NOMO-1 treated with DMSO at 0.1 percent for 48 hours (cell line): ENCODE measurements at regions not wholly inside any gene's neighbourhood (a gene's known extent, or its start where the extent isn't known, plus 50 kb on each side); places are given as distances from the start of the nearest gene placed in this dataset.

Source experiments
- DNase-seq: peaks from one replicate; lab custom pipeline; 2025; ENCODE audit not compliant: unreplicated experiment; lab: John Stamatoyannopoulos, UW

DNA sequence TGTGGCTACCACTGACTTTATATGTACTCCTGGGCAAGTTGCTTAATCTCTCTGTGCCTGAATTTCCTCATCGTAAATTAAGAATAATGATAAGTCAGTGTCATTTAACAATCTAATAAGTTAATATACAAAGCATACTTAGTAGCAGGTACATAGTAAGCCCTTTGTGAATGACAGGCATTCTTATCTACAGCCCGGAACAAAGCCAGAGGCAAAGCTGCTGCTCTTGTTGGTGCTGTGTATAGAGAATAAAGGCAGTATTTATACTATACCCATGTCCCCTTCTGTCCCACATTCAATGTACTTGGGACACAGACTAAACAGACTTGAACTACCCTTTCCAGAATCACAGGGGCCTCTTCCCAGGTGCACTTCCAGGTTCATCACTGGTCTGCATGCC, 229.7 kb upstream of the NCAM1 start:
- no peak for DNase-seq

DNA sequence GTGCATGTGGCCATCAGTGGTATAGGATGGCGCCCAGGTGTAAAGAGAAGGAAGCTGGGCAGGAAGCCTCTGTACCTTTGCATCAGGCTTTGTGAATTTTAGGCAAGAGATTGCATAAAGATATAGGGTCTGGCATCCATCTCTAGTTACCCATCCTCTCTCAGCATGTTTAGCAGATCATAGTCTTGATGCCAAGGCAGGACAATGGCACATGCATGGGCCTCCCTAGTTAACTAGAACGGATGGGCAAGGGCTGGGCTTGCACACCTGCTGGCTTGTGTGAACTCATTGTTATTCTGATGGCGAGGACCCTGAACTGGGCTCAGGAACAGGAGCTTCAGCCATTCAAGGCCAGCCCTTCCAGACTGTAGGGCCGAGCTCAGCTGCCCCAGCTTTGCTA, 229.2 kb upstream of the NCAM1 start:
- DNase-seq = no peak

DNA sequence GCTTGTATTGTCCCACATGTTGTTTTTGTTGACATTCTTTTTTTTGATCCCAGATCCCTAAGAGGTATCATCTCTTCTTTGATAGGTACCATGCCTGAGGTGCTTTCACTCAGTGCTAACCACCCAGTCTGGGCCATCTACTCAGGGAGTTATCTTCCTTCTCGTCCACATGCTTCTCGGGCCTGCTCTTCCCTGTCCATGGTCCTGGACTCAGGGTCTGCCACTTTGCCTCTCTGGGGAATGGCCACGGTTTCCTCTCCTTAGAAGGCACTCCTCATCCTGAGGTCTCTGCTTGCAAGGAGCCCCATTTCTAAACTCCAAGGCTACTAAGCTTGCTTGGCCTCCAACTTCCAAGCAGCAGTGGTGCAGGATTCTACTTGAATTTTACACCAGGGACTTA, 227.0 kb upstream of the NCAM1 start:
- no peak for DNase-seq

DNA sequence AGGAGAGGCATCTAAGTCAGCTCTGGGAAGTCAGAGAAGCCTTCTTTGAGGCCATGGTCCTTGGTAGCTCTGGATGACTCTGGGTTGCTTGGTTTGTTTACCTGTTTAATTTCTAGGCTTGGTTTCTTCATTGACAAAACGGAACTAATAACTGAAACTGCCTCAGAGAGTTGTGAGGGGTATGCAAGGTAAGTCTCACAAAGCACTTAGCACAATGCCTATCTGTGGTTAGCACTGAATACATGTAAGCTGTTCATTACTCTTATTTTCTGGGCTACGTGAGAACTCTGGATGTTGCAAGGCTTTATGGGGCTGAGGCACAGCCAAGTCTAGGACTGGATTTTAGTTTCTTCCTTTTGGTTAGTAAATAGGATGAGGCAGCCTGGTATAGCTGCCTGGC, 225.8 kb upstream of the NCAM1 start:
- no peak for DNase-seq

DNA sequence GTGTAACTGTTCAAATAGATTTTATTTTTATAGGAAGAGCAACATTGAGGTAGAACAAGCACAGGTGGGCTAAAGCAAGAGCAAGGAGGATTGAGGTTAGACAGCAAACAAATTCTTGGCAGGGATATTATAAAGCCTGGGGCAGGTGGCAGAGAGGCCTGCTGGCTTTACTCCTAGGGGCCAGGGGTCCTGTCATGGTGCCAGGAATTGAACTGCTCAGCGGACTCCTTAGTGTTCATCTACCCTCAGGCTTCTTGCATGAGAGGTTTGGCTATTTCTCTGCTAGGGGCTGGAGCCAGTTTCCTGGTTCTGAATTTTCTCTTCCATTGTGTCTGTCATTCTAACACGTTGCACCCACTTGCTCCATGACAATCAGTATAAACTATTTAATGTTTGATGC, 217.2 kb upstream of the NCAM1 start:
- no peak for DNase-seq

DNA sequence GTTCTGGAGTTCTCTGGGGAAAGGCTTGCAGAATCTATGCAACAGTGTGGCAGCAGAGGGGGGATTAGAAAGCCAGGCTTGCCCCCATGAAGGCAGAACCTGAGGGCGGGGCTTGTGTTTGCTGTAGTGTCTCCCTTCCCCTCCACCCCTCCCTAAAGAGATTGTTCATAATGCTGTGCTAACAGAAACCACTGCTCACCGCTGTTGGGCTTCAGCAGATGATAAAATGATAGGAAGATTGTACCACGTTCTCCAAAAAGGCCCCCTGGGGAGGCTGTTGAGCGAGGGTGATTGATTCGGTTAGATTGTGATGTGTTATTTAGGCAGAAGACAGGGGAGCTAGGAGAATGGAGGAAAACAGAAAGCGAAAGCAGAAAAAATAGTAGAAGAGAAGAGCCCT, 215.2 kb upstream of the NCAM1 start:
- DNase-seq = no peak

DNA sequence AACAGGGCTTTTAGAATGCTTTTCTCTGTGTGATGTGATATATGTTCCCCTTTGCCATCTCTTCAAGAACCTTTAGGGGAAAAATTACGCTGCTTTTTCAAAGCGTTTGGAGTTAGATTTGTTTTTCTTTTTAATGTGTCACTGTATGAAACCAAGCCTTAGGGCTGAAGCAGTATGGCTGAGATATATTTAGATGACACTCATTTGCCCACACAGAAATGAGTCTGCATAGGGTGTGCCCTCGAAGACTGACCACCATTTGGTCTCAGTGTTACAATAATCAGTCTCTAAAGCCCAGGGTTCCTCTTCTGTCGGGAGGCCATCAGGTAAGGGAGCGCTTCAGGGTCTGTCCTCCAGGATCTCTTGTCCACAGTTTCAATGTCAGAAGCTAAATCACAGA, 213.0 kb upstream of the NCAM1 start:
- DNase-seq = no peak

DNA sequence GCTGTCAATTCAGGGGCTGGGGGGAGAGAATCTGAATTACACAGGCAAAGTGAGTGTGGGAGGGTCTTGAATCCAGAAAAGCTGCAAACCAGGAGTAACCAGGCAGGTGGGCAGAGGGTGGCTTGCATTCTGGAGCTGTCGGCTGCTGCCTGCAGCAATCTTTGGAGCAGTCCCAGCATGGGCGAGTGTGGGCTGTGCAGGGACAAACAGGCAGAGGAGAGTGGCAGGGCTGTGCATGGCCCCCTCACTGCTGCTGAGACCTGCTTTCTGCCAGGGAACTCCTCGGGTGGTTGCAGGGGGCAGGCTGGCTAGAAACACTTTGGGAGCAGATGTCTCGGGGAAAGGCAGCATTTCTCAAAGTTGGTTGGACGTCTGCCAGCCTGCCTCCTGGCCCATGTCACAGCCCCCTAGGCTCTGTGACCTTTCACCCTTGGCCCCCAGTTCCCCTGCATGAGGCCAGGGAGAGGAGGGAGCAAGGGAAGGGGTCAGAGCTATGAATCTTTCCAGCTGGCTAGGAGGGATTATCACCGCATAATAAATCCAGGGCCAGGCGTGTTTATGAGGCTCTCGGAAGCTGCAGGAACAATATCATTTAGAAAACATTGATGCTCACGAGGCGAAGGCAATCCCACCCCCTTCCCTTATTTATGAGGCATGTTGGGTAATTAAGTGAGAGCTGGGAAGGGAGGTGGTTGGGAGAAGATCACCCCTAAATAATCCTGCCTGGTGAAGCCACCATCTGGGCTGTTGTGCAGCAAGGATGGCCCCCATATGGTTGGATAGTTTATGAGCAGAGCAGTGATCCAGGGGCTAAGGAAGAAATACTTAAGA, 212.3 kb upstream of the NCAM1 start:
- no peak for DNase-seq

DNA sequence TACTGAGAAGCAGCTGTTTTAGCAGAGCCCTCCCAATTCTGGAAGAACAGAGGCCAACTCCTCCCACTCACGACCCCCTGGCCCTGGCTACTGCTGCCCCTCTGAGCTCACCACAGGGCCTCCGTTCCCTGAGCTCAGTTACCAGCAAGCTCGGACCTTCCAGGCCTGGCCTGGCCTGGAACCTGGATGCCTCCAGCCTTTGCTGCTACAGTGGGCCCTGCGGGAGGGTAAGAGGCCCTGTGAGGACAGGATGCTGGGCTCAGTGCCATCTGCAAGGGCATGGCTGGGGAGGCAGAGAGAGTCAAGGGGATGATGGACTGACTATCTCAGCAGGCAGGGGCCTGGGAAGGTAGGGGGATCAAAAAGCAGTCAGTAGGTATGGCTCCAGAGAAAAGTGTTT, 209.9 kb upstream of the NCAM1 start:
- no peak for DNase-seq

DNA sequence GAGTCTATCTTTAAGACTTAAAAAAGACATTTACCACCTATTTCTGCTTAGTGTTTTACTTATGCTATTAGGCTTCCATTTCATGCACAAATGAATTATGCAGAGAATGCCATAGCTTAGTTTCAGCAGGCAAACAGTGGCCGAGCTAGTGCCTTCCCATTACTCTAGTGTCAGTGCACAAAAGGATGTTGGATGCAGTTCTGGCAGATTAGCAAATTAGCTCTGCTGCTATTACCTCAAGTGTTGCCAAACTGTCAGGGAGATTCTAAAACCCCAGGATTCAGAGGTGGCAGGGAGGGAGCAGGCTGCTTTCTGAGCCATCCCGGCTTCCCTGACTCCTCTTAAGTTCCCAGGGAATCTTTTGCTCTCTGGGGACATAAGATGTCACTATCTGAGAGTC, 209.4 kb upstream of the NCAM1 start:
- DNase-seq = no peak

DNA sequence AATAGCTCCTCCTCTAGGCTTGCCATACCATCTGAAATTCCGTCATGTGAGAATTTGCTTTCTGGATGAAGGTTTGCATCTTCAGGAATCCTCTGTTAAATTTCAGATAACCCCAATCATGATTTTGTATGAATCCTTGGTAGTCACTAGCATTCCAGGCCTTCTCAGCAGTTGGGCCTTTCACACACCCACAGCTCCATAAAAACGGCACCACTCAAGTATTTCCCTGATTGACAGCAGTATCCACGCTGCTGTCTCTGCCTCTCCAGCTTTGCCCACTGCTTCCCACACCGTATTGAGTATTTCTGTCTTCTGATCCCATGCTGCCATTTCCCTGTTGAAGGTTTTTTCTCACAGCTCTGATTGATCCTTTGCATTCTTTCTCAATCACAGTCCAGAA, 208.7 kb upstream of the NCAM1 start:
- DNase-seq = no peak

DNA sequence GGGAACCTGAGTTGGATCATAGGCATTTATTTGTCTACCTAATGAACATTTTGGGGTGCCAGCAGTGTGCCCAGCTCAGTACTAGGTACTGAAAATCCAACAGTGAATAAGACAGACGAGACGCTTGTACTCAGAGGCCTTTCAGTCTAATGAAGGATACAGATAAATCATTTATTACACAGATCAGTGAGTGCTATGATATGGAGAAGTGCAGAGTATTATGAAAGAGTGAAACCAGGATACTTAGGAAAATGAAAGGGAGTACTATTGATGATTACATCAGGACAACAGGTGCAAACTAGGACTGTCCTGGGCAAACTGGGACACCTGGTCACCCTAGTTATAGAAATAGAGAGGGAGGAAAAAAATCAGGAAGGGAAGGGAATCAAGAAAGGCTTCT, 207.5 kb upstream of the NCAM1 start:
- DNase-seq = no peak

DNA sequence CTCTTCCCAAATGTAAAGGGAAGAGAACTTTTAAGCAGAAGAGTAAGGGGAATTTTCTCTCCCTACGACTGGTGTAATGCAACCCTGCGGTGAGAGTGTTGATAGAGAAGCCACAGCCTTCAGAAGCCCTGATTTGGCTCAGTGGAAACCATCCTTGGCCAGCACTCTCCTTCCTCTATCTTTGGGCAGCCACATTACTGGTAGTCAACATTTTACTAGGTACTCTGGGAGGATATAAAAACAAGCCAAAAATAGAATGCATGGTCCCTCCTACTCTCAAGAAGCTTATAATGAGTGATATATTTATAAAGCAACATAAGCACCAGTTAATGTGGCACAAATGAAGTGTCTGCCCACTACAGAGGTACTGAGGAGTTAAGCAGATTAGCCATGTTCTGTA, 201.8 kb upstream of the NCAM1 start:
- no peak for DNase-seq

DNA sequence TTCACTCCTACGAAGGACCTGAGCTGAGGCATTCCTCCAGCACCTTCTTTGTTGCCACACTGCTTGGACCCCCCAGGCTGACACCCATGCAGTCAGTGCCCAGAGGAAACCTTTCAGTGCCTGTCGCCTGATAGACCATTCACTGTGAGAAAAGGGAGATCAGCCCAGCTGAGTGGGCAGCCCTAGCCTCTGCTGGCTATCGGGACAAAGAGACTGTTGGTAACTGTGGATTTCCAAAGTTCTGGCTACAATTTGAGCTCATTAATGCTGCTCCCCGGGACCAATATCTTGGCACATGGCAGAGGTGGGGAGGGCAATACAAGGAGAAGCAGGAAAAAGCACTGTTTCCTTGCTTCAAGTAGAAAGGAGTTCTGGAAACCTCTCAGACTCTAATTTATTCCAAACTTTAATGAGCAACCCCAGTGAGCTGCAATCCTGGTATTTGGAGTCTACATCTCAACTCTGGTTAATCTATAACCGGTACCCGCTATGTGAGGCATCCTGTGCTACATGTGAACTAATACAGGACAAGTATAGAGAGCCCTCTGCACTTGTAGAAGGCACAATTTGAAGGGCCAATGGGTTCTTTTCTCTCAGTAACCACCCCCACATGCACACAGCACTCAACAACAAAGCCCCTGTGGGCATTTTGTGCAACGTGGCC, 200.7 kb upstream of the NCAM1 start:
- no peak for DNase-seq

DNA sequence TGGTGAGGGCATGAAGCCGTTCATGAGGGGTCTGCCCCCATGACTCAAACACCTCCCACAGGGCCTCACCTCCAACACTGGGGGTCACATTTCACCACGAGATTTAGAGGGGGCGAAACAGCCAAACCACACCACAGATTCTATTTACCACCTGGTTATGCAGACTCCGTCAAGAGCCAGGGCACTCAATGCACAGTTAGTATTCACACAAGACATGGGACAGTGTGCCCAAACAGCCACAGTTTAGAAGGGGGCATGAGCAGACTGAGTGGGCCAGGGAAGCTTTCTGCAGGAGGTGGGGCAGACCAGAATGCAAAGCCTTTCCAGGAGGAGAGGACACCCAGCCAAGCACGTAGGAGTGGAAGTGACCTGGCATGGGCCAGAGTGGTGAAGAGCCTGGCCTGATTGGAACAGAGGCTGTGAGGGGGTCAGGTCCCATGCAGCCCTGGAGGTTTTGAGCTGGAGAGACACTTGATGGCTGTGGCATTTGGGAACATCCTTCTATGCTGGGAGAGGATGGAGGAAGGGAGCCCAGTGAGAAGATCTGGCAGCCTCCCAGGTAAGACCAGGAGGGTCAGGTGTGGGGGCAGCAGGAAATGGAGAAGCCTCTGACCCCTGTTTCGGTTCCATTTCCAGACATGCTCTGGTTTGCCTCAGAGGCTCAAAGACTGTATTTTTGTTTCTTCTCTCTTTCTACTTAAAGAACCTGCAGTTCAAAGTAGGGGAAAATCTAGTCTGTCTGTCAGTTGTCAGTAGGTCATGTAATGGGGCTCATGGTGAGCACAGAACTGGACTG, 199.1 kb upstream of the NCAM1 start:
- no peak for DNase-seq

DNA sequence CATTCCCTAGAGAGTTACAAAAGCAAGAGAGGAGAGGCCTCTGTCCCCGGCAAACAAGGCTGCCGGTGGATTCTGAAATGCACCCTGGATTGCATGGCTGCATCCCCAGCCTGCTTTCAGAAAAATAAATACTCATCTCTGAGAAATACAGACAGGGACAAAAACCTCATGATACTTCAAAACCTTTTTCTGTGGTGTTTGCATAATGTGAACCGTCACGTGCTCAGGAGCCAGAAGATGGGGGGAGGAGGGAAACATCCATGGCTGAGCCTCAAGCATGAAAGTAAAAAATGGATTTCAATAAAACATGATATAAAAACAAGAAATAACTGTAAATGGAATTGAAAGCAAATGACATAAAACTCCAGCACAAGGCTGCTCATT, 198.5 kb upstream of the NCAM1 start:
- no peak for DNase-seq

DNA sequence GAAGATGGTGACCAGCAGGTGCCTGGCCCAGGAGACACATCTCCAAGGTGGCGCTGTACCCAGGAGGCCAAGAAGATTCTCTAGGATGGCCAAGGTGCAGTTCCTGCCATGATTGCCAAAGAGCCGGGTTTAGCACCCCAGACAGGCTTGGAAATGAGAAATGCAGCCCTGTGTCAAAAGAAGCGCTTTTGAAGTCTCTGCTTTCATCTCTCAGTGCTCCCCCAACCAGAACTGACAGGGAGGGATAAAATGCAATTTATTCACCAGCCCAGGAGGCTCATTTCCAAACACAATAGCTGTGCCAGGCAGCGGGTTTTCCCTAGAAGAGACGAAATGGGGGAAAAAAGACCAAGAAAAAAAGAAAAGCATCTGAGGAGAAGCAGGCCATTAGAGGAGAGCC, 195.9 kb upstream of the NCAM1 start:
- DNase-seq = no peak

DNA sequence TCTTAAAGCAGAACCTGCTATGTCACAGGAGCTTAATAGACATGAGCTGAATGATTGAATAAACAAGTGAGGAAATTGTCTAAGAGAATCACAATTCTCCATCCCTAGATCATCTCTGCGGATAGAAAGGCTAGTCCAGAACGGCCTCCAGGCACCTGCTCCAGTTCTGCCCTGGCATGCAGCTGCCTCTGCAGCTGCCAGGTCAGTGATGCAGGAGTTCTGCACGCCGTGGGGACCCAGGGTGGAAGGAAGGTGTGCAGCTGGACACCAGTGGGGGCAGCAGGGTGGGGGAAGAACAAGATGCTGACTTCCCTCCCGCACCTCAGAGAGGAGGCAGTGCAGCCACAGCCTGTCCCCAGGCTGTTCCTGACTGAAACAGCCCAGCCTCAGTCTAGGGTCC, 192.1 kb upstream of the NCAM1 start:
- no peak for DNase-seq

DNA sequence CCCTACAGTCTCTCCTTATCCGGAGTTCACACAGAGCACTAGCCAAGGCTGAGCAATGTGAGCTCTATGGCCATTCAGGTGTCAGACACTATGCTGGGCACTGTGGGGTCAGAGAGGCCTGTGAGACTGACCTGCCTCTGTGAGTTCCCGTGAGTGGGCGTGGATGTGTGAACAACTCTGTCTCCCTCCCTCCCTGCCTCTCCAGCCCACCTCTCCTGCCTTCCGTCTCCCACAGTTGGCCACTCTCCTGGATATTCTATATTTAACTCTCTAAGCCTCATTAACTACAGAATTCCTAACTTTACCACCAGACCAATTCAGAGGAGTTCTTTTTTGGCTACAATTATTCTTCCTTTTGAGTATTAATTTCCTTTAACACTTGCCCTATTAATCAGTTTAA, 191.6 kb upstream of the NCAM1 start:
- no peak for DNase-seq

DNA sequence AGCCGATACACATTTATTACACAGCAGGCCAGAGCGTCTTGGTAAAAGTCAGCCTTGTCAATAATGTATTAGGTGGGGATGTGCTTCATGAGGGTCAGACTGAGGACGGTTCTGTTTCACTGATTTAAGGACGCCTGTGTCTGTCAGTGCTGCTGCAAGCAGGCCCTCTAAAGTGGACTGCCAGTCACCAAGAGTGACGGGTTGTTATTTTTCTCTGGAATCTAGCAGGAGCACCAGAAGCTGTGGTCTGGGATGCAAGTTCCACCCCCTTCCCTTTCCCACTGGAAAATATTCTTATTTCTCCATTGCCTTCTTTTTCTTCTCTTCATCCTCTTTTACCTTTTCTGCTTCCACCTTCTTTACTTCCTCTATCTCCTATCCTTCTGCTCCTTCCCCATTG, 191.2 kb upstream of the NCAM1 start:
- DNase-seq = no peak

DNA sequence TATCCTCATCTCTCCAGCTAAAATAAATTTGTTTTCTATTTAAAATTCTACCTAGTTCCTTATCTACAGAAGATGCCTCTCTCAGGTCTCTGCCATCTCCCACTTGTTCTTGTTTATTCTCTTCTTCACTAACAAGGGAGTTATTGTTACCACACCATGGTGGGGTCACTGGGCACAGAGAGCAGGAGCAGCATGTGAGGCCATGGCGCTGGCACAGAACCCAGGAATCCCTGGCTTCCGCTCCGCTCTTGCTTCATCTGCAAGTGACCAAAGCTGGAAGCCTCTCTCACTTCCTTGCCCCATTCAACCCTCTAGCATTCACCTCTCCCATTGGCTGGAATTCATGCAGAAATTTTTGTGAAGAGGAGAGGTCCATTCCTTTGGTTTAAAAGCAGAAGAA, 190.7 kb upstream of the NCAM1 start:
- DNase-seq = no peak

DNA sequence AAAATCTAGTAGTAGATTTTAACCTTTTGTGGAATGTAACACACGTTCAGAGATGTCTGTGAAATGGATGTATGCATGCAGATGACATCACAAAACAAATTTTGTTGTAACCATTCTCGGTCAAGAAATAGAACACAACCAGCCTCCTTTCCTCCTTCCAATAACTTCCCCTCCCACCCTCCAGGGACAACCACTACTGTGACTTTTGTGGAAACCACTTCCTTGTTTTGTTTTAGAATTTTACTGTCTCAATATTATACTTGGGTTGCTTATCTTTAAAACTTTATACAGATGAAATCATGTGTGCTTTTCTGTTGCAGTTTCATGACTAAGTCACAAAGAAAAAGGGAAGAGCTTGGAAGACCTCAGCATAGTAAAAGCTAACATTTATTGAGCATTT, 189.4 kb upstream of the NCAM1 start:
- DNase-seq = peak; percentile 27
